GM10266 (cell line): ENCODE measurements at regions not wholly inside any gene's neighbourhood (a gene's known extent, or its start where the extent isn't known, plus 50 kb on each side); places are given as distances from the start of the nearest gene placed in this dataset.

Experiments
- DNase-seq: peaks from one replicate; pipeline ENCODE4 v3.0.0; 2012; ENCODE audit errors: extremely low spot score
- CTCF ChIP-seq: IDR thresholded peaks from 2 replicates; pipeline ENCODE4 v1.5.1; 2012; ENCODE audit warnings: mild to moderate bottlenecking, low read depth; ENCODE audit not compliant: control insufficient read depth, insufficient read depth; ENCODE audit errors: missing control alignments

DNA sequence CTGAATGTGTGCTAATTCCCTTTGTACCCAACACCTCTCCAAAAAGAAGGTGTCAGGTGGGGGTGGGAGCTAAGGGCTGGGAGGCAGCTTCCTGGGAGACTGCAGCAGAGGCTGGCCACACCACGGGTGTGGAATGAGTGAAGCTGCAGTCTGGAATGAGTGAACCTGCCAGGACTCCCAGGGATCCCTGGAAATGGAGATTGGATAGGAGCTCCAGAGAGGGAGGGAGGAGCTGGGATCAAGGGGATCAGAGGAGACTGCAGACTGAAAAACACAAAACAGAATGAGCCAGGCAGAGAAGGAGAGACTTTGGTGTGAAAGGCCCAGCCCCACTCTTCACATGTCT lies 387.0 kb upstream of the SULF2 start:
- TF ChIP-seq CTCF: no peak
- DNase-seq: no peak

DNA sequence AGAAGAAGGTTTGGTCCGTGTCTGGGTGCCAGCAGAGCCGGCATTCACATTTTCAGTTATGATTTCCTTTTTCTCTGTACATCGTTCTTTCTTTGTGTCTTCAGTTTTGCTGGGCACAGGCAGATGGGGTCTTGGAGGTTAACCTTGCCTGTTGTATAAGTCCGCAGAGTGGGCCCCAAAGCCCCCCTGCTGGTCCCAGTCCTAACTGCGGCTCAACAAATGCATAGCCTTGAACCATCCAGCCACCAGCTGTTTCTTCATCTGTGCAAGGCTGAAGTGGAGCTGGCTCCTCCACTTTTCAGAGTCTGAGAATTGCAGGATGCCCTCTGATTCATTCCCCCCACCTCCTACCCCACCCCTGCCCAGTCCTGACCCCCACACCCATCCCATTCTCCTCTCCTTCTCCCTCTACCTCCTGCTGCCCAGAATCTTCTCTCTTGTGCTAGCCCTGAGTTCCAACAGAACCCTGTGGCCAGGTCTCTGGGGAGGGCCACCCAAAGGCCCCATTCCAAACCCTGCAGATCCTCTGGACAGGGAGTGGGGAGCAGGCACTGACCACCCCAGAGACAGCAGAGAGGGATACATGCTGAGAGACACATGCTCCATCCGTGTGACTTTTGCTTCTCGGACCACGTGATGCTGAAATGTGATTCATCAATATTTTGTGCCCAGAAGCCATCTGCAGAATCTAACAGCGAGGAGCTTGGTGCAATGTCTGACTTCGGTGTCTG lies 386.5 kb upstream of the SULF2 start:
- no peak for TF ChIP-seq CTCF
- DNase-seq: no peak

- TF ChIP-seq CTCF: no peak
- no peak for DNase-seq
These were observed 385.8 kb upstream of the SULF2 start for GRCh38 chr20:48171071-48171470.

DNA sequence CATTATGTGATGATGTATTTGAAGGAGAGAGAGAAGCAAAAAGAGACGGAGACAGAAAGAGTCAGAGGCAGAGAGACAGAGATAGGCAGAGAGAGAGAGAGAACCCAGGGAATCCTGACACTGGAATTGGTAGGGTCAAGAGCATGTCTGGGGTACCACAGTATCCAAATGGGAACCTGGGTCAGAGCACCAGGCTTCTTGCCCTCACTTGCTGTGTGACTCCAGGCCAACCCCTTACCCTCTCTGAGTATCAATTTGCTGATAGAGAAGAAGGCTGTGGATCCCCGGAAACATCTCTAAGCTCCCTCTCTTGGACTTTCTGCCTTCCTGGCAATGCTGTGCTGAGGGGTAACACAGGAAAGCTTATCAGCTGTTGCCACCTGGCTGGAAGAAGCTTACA lies 385.3 kb upstream of the SULF2 start:
- DNase-seq: no peak
- no peak for TF ChIP-seq CTCF

DNA sequence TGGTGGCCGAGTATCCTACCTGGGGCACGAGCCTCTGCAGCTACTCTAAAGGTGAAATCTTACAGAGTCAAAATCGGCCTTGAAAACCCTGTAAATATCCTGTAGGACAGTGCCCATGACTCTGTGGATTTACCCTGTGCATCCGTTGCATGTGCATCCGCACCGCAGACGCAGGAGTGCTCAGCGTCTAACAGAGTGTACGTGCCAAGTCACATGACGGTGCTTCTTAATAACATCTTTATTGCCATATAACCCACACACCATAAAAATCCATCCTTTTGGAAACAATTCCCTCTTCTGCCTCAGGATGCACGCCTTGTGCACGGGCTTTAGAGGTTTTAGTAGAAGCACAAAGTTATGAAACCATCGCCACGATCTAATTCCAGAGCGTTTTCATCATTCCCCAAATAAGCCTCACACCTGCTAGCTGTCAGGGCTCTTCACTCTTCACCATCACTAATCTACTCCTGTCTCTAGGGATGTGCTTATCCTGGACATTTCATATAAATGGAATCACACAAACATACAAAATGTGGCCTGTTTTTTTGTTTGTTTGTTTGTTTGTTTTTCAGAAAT lies 384.5 kb upstream of the SULF2 start:
- no peak for DNase-seq
- TF ChIP-seq CTCF: no peak

GRCh38 chr20:48166082-48166835 lies 381.0 kb upstream of the SULF2 start:
- TF ChIP-seq CTCF: no peak
- no peak for DNase-seq

GRCh38 chr20:48165401-48165685 lies 380.1 kb upstream of the SULF2 start:
- DNase-seq: no peak
- no peak for TF ChIP-seq CTCF
